Upper lobe of left lung (tissue), 4 donors: ENCODE measurements at regions not wholly inside any gene's neighbourhood (a gene's known extent, or its start where the extent isn't known, plus 50 kb on each side); places are given as distances from the start of the nearest gene placed in this dataset.

Experiments
- EP300 ChIP-seq, 4 donors: sonication (generic); formaldehyde crosslinking; IDR thresholded peaks; one replicate each; pipeline ENCODE4 v1.5.1; 2017; ENCODE audit warnings: antibody characterized with exemption in 4 of 4, control low read depth in 2 of 4
- POLR2A ChIP-seq, 4 donors: fragments of 450-650 bp; IDR thresholded peaks; one replicate each; pipeline ENCODE4 v1.5.1; 2016 to 2017; ENCODE audit warnings: antibody characterized with exemption in 4 of 4, mild to moderate bottlenecking in 2 of 4
- TF ChIP-seq, protein P1 (sequence below), 6 experiments: fragments of 450-650 bp in 4 of 6; fragments of 200-600 bp in 2 of 6; sonication (generic) in 2 of 6; IDR thresholded peaks; one replicate each; pipeline ENCODE4 v1.5.1; 2016 to 2019; ENCODE audit warnings: antibody characterized with exemption in 6 of 6

DNA sequence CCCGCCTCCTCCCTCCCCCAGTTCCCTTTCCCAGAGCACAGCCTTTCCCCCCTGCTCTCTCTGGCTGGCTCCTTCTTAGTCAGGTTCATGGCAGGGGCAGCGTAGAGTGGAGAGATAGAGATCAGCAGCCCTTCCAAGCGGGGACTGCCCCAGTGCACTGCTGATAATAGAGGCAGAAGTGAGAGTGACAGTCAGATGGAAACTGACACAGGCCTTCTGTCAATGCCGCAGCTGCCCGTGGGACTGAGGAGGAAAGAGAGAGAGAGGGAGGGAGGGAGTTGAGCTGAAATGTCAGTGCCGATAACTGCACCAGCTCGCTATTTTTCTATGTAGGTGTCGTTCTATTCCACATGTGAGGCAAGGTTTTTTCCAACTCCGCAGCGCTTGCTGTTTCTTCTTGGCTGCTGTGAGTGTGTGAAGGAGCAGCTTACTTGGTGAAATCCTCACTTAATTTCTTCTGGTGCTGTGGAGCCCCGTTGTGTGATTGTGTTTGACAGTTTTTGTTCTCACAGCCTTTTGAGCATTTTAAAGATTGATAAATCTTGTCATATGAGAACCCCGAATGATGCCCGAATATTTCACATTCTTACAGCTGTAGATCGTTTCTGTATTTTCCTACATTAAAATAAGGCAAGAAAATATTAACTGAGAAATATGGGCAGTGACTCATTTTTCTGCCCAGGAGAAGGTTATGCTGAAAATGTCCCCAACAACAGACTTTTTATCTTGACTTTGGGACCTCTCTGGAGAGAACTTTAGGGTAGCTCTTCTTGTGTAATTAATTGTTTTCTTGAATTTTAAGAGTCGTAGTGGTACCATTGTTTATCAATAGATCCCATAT, 386.4 kb upstream of the MMS22L start:
- TF ChIP-seq, protein P1, sequence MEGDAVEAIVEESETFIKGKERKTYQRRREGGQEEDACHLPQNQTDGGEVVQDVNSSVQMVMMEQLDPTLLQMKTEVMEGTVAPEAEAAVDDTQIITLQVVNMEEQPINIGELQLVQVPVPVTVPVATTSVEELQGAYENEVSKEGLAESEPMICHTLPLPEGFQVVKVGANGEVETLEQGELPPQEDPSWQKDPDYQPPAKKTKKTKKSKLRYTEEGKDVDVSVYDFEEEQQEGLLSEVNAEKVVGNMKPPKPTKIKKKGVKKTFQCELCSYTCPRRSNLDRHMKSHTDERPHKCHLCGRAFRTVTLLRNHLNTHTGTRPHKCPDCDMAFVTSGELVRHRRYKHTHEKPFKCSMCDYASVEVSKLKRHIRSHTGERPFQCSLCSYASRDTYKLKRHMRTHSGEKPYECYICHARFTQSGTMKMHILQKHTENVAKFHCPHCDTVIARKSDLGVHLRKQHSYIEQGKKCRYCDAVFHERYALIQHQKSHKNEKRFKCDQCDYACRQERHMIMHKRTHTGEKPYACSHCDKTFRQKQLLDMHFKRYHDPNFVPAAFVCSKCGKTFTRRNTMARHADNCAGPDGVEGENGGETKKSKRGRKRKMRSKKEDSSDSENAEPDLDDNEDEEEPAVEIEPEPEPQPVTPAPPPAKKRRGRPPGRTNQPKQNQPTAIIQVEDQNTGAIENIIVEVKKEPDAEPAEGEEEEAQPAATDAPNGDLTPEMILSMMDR (IDR thresholded peaks at IDR 0.05): no peak
- TF ChIP-seq POLR2A (IDR thresholded peaks at IDR 0.05) (no peak), EP300 (IDR thresholded peaks at IDR 0.05) (no peak)
